ENCODE measurements at regions not wholly inside any gene's neighbourhood (a gene's known extent, or its start where the extent isn't known, plus 50 kb on each side); places are given as distances from the start of the nearest gene placed in this dataset.

DNA sequence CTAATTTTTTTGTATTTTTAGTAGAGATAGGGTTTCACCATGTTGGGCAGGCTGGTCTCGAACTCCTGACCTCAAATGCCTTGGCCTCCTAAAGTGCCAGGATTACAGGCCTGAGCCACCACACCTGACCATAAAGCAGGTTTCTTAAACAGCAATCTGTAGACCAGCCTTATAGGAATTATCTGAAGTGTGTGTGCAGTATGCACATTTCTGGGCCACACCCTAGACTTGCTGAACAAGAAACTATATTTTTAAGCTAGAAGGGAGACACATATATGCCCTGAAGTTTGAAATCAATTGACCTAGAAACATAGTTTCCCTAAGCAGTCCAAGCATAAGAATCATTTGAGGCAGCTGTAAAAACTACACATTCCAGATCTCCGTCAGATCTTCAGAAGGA lies 805.7 kb downstream of the TUSC7 start:
- DNase-seq (ENCODE audit: low read depth, low spot score): no peak

DNA sequence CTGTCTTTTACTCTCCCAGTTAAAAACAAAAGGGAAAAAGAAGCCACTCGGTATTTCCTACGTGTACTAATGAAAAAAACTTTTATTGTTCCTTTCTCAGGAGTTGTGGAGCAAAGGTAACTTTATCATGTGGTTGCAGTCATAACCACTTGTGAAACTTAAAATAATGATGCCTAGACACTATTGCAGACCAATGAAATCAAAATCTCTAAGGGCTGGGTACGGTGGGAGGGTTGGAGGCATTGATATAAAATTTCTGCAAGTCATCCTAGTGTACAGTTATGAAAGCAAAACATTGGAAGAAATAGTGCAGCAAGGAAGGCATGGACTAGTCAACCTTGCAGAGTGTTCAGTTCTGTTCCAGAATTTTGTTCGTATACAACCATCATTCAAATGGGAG lies 808.8 kb downstream of the TUSC7 start:
- DNase-seq (ENCODE audit: low read depth, low spot score): no peak

DNA sequence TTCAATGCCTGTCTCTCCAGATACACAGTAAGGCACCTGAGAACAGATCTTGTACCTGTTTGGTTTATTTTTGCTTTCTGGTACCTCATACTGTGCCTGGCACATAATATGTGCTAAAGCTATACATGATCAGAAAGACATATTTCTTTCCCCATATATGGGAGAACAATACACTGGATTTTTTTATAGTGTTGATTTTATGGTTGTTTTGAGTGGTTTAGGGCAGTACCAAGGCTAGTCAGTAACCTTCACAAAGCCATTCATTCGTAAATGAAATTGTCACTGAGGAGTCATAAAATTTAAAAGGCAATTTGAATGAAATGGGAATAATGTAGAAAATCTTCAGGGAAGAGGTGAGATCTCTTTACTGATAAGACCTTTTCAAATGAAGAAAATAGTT lies 810.2 kb downstream of the TUSC7 start:
- no peak for DNase-seq (ENCODE audit: low read depth, low spot score)

DNA sequence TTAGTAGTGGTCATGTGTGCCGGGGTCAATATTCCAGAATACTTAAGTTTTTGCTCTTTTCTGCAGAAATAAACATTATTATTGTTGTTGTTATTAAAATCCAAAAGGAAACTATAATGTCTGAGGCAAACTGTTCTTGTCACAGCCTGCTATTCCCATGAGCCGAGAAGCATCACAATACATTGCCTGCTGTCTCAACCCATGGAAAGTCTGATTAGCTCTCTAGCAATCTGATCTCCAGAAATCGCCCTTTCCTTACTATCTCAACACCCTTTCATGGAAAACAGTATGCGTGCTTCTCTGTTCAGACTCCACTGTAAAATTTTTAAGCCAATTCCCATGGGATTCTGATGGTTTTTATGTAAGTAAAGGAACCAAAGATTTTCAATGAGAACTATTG lies 811.0 kb downstream of the TUSC7 start:
- no peak for DNase-seq (ENCODE audit: low read depth, low spot score)

DNA sequence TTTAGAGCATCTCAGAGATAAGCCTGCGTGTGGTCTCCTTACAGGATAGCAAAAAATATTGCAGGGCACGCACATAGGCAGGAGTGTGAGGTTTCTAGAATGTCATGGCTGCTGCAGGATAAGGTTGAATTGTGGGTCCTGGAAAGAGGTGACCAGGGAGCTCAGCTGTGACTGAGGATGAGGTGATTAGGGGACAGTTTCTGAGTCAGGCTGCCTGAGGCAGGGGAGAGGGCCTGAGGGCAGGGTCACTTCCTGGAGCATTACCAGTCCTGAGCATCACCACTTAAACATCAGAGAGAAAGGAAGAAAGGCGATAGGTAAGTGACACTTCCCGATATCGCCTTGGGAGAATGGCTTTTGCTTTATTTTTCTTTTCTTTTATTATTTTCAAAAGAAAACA lies 813.8 kb downstream of the TUSC7 start:
- no peak for DNase-seq (ENCODE audit: low read depth, low spot score)

DNA sequence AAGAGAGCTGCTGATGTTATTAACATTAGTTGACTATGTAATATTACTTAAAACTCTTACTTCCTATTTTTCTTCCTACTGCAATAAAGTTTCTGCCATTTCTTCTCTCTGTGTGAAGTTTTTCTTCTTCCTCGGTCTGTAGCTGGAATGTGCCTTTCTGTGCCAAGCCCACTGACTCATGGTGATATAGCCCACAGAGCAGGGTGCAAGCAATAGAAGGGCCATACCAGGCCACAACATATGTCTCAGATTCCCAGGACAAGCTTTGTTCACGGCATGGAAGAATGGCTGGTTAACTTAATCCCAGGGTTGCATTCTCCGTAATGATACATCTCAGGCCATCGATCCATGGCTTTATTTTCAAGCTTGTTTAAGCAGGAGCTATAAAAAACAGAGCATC lies 815.3 kb downstream of the TUSC7 start:
- DNase-seq (ENCODE audit: low read depth, low spot score): peak; percentile 90

DNA sequence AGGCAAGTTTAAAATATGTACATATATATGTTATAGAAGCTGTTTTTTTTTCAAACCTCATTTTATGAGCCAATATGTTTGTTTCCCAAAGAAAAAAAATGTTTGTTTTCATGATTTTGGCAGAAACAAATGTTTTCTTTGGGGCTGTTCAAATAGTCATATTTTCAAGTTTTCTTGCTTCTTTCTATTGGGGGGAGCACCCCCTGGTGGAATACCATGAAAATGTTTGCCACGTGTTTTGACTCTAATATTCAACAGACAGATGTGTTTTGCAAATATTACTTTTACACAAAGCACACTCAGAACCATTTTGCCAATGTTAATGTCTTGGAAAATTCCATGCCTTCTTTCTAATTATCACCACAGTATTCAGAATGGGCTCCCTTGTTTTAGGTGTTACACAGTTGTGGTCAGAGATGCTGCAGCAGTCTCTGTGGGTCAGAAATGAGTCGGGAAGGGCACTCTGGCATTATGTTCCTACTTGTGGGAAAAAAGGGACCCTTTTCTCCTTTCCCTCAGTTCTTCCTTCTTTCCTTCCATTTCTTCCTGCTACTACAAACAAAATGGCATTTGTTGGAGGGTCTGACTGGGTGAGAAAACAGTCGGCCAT lies 817.0 kb downstream of the TUSC7 start:
- peak; percentile 51 for DNase-seq (ENCODE audit: low read depth, low spot score)

DNA sequence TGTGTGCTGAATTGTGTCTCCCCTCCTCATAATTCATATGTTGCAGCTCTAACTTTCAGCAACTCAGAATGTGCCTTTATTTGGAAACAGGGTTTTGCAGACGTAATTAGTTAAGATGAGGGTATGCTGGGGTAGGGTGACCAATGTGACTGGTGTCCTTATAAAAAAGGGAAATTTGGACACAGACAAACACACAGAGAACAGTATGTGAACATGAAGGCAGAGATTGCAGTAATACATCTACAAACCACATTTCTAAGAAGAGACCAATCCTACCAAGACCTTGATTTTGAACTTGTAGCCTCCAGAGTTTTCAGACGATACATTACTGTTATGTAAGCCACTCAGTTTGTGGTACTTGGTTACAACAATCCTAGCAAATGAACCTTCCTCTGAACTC lies 817.8 kb downstream of the TUSC7 start:
- DNase-seq (ENCODE audit: low read depth, low spot score): no peak

DNA sequence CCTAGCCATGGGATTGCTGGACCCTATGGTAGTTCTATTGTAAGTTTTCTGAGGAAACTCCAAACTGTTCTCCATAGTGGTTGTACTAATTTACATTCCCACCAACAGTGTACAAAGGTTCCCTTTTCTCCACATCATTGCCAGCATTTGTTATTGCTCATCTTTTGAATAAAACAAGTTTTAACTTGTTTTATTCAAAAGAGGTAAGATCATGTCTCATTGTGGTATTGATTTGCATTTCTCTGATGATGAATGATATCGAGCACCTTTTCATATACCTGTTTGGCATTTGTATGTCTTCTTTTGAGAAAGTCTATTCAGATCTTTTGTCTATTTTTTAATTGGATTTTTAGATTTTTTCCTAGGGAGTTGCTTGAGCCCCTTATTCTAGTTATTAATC lies 819.1 kb downstream of the TUSC7 start:
- no peak for DNase-seq (ENCODE audit: low read depth, low spot score)

DNA sequence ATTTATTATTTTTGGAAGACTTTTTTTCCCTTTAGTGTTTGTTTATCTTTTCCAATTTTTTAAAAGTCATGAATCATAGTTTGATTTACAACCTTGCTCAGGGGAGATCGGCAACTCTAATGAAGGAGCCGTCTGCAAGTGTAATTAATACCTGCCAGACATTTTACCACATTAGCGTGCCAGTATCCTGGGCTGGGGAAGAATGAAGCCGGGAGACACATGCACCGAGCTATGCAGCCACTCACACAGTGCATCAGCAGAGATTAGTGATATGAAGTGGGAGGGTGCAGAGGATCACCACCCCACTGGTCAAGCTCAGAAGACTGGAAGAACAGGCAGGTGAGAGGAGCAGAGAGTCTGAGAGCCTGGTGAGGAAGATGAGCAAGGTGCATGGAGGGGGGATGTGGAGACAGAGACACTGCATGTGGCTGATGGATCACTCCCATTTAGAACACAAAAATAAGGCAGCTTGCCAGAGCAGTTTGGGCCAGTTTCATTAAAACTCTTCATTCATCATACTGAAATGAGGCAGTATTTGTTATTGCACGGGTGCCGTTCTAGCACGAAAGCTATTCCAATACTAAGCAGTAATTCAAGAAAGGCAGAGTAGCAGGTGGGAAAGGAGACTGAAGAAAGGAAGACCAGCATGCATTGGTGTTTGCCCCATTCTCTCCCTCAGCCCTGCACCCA lies 821.6 kb downstream of the TUSC7 start:
- no peak for DNase-seq (ENCODE audit: low read depth, low spot score)

DNA sequence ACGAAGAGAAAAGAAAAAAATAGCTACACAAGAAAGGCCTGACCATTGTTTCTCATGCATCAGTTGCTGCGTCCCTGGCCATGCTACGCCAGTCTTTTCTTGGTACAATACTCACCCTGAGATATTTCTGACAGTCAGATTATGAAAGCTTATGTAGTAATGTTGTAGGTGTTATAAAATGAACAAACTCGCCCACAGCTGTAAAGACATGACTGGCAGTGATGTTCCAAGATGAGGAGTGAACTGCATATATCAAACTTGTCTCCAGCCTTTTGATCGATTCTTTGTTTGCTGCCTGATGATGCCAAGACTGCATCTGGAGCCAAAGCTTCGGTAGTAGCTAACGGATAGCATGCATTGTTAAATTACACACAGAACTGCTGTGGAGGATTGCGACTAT lies 822.7 kb downstream of the TUSC7 start:
- DNase-seq (ENCODE audit: low read depth, low spot score): no peak

DNA sequence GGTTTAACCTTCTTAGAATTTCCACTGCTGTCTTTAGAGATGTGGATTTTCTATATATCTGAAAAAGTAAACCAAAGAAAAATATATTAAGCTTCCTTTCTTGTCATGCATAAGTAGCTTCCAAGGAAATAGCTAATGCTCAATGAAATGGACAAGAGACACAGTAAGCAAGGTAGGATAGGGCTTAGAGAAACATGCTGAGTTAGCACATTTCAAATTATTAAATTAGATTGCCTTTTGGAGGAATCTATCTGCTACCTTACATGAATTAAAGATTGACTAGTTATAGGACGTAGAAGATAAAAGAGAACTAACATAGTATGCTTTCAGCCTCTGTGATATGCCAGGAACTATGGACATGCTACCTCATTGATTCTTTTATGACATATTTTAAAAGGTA lies 824.6 kb downstream of the TUSC7 start:
- no peak for DNase-seq (ENCODE audit: low read depth, low spot score)

DNA sequence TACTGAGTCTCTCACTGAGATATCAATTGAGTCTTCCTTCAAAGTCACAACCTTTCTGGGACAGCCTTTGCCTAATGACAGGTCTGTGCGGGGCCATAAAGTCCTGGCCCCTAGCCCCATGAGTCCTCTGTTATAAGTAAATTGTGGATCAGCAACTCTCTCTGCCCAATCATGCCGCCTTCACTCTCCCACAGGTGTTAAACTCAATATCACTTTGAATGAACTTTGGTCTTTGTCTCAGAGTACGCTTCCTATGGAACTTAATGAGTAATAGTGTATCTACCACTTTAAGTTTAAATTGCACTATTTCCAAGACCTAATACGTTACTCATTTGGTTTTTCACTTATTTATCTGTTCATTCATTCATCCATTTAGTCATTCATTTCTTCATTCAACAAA lies 826.4 kb downstream of the TUSC7 start:
- DNase-seq (ENCODE audit: low read depth, low spot score): no peak

DNA sequence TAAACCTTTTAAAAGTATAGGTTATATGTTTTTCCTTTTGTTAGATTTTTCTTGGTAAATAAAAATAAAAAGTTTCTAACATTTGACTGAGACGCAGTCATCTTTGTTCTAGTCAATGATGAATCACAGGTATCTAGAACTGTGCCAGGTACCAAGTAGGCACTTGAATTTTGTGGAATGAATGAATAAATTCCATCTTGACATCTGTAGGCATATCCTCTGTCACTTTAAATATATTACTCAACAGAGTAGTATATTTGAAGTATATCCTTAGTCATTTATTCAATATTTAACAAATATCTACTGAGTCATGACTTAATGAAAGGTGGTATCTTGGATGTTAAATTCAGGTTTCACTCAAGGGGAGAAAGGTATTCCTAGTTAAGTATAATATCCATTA lies 828.4 kb downstream of the TUSC7 start:
- no peak for DNase-seq (ENCODE audit: low read depth, low spot score)

DNA sequence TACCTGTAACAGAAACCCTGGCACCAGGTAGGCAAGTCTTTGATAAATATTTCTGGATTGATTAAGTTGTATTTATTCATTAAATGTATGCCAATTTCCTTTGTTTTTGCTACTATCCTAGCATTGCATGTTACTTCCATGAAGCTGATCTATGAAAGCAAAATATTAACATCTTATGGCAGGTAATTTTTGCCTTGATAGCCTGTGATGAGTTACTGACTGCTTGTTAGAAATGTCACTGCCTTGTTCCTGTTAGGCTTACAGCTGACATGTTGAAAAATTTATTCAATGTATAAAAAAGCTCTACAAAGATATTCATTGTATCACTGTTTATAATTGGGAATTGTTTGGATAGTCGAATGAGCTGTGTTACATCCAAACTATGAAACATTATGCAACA lies 830.1 kb downstream of the TUSC7 start:
- no peak for DNase-seq (ENCODE audit: low read depth, low spot score)

DNA sequence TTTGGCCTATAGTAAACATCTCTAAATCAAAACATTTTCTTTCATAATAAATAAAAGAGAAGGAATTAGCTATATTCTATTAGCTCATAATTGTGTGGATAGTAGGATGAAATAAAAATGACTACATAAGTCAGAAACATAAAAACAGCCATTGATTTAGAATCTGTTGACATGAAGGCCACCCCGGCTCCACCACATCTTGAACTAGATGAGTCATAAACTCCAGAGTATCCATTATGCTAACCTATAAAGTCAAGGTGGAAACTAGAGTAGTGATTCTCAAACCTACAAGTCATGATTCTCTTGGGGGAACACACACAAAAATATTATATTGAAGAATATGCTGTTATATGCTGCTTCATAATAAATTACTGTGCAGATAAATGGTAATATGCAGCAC lies 831.0 kb downstream of the TUSC7 start:
- no peak for DNase-seq (ENCODE audit: low read depth, low spot score)

DNA sequence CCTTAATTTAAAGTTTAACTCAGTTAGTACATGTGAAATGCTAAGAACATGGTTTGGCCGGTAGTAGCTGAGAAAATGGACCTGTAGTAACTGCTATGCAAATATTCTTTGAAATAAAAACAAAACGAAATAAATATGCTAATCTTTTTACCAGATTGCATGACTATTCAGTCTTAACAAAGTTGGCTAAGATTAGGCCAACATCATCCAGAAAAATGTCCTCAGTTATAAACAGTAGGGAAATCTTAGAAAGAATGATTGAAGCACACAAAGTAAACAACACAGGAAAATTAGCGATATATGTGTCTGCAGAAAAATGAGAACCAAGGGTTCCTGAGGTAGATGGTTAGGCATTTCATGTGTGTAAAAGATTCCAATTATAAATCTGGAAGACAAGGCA lies 832.1 kb downstream of the TUSC7 start:
- DNase-seq (ENCODE audit: low read depth, low spot score): no peak

DNA sequence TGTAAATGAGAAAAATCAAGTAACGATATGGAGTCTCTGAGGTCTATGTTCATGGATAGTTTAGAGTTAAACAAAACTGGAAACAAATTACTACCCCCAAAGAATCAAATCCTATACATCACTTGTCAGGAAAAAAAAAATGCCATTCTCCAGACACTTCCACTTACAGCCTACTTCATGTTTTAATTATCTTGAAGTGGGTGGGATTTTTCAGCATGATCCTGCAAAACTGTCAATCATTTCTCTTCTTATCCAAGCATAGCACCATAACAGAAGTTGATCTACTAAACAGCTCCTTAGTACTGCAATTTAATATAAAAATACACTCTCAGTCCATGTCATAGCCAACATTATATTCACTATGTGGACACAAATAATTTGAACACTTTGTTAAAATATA lies 833.9 kb downstream of the TUSC7 start:
- DNase-seq (ENCODE audit: low read depth, low spot score): no peak

DNA sequence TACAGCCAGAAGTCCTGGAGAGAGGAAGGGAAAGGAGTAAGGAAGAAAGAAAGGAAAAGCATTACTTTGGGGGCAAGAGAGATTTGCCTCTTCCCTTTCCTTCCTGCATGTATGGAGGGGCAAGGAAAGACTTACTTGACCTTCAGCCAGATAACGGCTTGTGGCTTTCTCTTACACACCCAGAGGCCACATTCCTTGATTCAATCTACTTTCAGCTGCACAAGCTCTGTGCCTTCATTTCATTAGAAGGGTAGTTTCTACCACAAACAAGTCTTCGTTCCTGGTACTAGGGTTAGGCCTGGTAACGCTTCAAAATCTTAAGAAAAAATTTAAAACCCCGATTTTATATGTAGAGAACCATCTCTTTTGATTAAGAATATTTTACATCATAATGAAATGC lies 835.9 kb downstream of the TUSC7 start:
- DNase-seq (ENCODE audit: low read depth, low spot score): no peak

DNA sequence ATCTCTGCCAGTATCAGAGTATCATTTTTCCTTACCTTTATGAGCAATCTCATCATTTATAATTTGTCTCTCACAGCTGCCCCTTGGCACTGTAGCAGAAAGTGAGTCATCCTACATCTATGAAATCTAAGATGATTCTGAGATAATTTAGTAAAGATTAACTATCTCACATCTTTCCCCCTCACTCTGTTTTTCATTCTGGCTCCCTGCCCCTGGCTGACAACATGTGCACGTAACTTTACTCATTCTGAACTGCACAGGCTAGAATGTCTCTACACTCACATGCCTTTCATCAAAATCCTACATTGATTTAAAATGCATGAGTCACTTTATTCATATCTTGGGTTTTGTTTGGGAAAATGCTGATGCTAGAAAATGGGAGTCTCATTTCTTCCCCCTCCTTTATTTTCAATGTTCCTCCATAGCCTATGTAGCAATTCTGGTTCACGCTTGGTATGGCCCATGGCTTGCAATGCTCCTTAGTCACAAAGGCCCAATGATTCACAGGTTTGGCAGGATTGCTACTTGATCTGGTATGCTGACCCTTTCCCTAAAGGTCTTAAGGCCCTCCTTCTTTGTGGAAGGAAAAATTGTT lies 838.5 kb downstream of the TUSC7 start:
- DNase-seq (ENCODE audit: low read depth, low spot score): peak; percentile 67

DNA sequence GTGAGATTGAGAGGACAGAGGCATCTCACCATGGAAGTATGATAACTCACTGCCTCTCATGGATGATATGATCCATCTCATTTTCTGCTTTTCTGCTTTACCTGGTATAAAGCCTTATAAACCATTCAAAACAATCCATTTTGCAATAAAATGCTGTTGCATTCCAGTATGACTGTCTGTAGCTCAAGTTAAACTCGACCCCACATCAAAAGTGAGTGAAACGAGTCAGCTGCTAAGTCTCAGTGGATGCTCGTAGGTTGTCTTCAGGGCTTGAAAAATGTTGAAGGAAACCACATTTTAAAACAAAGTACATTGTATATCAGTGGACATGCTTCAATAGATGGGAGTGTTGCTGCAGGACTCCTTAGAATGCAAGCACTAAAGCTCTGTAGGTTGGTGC lies 839.0 kb downstream of the TUSC7 start:
- no peak for DNase-seq (ENCODE audit: low read depth, low spot score)

DNA sequence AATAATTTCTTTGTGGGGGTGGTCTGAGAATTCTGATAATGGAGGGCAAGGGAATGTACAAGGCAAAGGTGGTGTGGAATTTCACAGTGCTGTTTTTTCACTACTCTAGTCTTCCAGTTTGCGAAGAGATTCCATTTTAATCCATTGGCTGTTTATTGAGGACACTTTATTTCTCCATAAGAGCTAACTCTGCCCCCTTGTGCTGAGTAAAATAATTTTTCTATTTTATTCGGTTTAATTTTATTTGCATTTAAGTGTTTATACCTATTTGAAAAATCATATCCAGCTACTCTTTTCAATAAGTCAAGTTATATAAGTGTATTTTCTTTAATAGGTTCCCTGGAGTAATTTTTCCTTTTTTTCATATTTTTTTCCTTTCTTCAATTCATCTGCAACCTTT lies 840.1 kb downstream of the TUSC7 start:
- DNase-seq (ENCODE audit: low read depth, low spot score): no peak

DNA sequence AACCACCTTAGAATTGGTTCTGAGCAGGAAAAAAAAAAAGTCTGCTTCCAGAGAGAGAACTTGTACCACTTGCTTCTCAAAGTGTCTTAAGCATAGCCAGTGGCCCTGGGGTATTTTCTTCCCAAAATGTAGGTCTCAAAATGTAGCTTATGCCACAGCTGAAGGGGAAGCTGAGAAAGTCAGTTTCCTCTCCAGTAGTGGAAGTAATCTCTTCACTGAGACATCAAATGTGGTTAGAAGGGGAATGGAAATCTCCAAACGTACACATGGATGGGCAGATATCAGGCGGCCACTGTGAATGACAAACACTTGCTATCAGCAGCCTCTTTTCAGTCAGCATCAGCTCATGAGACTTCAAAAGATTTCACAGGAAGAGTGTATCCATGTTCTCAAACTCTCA lies 841.2 kb downstream of the TUSC7 start:
- DNase-seq (ENCODE audit: low read depth, low spot score): no peak

DNA sequence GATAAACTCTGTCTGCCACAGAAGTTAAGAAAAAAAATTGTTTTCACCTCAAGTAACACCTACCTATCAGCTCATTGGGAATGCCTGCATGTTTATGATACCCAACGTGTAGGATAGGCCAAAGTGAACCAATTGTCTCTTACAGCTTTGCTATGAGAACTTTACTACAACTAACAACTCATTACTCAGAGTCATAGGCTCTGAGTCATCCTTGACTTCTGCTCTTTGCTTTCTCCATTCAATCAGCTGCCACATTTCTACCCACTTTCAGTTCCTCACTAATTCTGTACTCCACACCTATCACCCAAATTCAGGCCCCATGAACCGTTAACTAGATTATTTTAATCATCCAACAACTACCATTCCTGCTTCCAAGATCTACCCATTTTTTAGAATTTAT lies 843.9 kb downstream of the TUSC7 start:
- DNase-seq (ENCODE audit: low read depth, low spot score): peak; percentile 29
